GM21825 (cell line): ENCODE measurements at regions not wholly inside any gene's neighbourhood (a gene's known extent, or its start where the extent isn't known, plus 50 kb on each side); places are given as distances from the start of the nearest gene placed in this dataset.
"Not testable (repeated sequence)": the region's sequence is repeated elsewhere in the genome, so short reads cannot be mapped to it uniquely, and the experiment has no call there.

Experiments used
- ATAC-seq: cut with Tn5 transposase; IDR thresholded peaks from one replicate; pipeline ENCODE4 v1.9.1; 2021; ENCODE audit warnings: mild to moderate bottlenecking, moderate library complexity; ENCODE audit not compliant: unreplicated experiment

DNA sequence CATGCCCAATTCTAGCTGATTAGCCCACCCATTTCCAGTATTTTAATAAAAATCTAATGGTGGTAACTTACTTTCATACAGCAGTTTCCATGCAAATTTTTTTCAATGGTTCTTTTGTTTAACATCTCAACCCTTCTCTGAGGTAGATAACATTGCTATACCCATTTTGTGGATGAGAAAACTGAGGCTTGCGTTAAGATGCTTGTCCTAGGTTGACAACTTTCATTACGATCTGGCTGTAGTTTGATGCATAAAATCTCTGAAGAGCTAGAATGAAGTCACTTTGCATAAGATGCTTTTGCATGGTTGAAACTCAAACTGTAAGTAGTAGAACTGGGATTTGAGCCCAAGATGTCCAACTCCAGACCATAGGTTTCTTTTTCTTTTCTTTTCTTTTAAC is 309.5 kb upstream of the PODXL start:
- no peak for ATAC-seq

DNA sequence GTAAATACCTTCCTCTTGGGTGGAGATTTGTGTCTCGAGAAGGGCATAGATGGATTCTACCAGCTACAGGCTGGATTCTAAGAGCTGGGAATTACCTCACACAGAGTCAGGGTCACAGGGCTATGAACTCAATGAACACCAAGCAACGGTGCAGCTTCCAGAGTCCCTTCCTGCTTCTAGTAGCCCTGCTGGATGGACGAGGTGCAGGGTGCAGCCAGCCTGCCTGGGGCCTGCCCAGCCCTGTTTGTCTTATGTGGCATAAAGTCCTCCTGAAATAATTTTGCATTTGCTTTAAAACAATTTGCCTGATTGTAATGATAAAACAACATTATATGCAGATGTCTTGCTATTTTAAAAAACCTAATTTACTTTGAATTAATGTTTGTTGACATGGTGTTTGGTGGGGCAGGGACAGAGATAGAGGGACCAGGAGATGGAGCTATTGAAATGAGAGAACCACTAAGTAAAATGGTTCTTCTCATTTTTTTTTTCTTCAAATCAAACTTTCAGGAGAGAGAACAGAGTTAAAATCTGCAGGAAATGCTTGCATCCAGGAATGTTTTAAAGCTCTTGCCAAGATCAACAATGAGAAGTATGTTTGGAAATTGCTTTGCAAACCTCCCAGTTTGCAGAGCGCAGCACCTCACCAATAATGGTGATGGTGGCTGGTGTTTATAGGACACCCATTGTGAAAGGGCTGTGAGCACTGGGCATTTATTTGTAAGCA is 305.4 kb upstream of the PODXL start:
- ATAC-seq: no peak

DNA sequence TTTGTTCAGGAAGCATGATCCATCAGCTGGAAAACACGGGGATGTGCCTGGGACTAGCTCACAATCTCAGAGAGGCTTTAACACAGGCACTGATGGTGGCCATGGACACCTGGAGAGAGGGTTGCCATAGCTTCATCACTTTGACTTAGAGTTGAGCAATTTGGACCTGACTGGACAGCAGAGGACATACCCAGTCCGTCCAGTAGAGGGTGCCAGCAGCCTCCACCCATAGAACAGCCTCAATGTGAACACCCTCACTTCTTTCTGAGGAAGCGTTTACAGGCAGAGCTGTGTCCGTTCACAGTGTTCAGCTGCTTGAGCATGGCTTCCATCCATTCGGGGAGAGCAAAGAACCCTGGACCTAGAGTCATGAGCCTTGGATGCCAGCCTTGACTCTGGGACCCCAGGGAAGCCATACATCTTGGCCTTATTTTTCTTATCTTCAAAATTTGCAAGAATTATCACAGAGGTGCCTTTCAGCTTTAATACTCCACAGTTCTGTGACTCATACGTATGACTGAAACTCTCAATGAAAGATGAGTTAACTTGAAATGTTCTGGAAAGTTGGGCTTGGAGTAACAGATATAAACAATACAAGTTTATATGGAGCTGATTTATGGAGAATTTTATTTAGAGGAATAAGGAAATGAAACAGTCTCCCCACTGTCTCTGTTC is 302.9 kb upstream of the PODXL start:
- ATAC-seq: no peak

DNA sequence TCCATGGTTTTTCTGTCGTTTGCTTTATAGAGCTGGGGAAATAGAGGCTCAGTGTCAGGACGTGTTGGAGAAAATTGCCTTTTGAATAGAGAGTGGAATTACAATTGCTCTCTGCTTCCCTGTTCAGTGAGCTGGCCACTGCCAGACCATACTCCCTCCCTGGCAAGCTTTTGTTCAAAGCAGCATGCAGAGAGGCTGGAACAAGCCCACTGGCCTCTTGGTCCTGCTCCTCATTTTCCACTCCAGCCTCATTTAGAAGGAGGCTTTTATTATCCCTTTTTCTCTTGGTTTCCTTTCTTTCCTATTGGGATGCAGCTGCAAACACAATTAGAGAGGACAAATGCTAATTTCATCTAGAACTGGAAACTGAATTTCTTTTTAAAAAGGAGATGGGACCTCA is 302.2 kb upstream of the PODXL start:
- ATAC-seq: no peak

DNA sequence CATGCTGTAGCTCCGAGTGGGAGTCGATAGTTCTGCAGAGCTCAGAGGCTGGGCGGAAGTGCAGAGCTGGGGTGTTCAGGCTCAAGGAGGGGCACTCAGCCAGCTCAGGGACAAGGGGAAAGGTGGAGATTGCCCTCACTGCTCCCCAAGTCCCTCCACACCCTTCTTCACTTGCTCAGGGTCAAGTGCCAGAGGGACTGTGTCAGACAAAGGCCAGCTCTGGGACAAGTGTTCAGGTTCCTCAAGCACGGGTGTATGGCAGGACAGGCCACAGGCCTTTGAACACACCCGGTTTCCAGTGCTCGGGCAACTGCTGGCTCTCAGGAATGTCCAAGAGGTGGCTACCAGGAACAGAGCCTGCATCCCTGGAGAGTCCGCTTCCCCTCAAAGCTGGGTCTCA is 293.0 kb upstream of the PODXL start:
- no peak for ATAC-seq

DNA sequence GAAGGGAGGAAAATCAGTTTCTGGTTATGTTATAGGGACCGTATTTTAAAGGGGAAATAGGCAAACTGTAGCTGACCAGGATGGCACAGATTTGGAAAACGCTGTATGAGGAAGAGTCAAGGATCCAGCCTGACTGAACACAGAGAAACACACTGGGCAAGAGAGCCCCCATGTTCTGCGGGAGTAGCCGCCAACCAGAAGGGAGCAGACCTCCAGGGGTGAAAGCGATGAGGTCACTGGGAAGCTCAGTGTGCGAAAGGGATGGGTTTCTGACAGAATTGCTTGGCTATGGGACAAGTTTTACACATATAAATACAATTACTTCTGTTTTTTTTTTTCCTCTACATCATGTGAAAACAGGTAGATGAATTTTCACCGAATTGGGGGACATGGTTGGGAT is 291.6 kb upstream of the PODXL start:
- ATAC-seq: no peak

DNA sequence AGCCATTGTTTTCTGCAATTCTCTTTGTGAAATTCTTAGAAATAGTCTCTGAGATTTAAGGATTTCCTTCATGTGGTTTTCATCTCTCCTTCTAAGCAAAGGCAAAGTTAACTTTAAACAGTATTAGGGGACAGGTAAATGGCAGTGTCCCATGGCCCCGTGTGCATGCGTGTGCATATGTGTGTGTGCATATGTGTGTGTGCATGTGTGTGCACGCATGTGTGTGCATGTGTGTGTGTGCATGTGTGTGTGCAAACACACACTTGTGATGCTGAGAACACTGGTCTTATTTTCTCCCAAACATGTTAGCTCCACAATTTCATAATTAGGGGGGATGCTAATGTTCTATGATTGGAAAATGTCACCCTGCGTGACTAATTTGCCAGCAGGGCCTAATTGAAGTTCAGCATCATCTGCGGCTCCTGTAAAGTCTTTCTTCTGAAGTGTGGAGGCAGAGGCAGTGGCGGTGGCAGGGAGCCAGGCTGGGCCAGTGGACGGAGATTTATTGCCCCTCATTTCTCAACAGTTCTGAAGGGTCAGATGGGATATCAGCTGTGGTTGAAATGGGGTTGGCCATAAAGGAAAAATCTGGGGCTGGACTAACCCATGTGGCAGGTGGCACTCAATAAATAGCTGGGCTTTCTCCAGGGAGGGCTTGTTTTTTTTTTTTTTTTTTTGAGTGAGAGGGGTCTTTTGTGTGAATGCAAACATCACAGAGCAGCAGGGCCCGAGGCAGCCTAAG is 289.3 kb upstream of the PODXL start:
- ATAC-seq: no peak

DNA sequence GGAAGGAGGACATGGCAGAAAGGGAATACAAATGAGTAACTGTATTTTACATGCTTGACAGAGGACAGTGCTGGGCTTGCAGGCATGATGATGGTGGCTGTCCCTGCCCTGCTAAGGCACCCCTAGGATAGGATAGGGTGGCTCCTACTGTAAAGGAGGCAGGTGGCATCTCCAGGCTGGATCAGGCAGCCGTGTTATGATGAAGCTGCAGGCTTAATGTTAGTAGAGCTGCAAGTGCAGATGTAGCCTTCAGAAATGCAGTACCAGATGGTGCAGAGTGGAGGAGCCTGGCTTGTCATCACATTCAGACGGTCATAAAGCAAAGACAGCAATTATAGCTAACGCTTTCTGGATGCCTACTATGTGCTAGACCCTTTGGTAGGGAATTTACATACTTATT is 287.9 kb upstream of the PODXL start:
- no peak for ATAC-seq

DNA sequence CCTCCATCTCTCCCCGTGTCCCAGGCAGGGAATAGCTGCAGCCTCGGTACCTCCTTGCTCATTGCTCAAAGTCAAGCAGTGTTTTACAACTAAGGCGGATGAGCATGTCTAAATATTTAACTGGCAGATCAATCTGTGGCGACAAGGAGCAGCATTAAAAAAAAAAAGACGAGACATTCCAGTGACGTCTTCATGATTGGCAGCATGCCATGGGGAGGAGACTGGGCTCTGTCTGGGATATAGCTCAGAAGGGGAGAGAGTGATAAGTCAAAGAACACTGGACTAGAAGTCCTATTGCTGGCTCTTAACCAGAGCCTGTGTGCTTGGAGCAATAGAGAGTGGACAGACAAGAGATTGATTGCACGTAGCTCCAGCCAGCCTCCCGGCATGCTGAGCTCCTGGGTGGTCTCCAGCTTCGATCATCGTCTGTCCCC is 287.5 kb upstream of the PODXL start:
- no peak for ATAC-seq

DNA sequence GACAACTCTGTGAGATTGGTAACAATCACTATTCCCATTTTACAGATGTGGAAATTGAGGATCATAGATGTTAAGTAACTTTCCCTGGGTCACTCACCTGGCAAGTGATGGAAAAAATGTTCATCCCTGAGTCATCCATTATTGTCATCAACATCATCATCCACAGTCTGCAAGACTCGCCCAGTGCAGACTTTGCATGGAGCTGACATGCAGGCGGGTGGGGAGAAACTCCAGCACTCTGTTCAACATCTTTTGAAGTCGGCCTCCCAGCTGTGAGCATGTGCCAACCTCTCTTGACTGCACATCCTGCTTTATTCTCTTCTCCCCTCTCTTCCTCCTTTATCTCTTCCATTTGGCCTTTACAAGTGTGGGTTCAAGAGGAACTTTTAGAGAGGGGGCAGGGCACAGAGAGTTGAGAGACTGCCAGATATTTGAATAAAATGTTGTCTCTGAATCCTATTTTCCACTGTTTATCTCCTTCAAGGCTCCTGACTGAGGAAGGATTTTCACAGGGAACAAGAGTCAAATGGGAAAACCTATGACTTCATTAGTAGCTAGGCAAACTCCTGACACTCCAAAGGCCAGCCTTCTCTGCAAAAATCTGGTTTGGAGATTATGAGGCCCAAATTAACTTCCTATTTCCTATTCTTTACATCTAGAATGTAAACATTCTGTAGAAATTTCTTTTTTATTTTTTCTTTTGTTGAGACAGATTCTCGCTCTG is 283.7 kb upstream of the PODXL start:
- ATAC-seq: no peak

DNA sequence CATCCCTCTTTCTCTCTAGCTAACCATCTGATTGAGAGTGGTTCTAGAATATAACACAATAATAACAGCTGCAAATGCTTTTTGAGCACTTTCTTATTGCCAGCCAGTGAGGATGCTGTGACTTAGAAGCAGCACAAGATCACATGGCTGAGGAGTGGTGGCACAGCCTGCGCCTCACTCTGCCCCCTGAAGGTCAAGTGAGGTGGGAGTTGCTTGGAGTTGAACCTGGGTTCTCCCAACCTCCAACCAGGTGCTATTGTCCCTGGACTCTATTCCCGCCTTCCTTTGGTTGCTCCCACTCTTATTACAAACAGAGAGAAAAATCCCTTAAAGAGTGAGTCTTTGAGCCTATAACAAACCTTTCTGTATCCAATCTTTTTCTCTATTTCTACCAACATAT is 280.3 kb upstream of the PODXL start:
- no peak for ATAC-seq

DNA sequence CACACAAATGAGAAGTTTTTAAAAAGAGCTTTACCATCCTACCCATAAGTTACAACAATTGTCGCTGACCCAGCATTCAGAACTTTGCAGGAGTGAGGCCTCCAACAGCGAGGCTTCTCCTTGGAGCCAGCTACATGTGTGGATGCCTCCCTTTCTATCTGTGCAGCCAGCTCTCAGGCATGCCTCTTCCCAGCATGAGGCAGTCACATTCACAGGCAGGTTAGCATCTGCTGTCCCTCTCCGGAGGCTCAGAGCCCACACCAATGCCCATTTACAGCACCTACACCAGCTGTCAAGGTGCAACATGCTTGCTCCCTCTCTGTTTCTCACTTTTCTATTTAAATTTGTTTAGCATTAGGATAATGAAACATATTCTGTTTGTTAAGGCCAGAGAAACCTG is 278.7 kb upstream of the PODXL start:
- no peak for ATAC-seq

DNA sequence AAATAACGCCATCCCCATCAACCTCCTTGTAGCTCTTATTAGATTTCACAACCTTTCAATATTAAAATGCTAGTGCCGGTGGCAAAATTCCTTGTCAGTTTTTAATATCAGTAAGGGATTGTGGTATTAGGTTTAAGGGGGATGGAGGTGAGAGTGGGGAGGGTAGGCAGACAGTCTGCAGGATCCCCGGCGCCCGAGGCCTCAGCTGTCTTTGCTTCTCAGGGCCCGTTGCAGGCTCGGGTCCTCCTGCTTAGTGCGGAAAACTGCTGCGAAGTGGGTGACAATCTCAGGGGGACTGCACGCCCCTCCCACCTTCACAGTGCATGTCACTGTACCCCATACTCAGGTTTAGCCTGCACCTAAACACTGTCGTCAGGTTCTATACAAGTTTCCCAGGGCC is 274.3 kb upstream of the PODXL start:
- no peak for ATAC-seq

DNA sequence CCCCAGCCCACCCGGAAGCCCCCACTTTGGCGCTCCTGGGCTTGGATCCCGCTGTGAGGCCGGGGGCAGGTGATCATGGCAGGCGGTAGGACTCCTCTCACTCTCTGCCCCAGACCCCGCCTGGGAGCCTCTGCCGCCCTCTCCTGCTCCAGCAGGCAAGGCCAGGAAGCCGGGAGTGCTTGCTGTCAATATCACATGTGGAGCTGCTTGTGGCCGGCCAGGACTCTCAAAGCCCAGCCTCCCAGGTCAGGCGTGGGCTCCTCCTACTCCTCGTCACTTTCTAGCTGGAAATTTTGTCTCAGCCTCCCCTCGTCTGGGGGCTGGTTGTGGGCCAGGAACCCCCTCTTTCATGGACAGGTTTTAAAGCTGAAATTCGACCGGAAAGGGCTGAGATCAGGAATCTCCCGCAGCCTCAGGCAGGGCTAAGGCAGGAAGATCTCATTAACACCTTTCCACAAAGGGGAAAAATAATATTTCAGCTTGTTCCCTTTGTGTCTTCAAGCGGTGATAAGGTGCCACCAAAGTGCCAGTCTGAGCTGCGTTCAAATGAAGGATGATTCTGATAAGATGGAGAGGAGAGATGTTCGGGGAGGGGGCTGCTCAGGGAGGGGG is 273.6 kb upstream of the PODXL start:
- no peak for ATAC-seq

DNA sequence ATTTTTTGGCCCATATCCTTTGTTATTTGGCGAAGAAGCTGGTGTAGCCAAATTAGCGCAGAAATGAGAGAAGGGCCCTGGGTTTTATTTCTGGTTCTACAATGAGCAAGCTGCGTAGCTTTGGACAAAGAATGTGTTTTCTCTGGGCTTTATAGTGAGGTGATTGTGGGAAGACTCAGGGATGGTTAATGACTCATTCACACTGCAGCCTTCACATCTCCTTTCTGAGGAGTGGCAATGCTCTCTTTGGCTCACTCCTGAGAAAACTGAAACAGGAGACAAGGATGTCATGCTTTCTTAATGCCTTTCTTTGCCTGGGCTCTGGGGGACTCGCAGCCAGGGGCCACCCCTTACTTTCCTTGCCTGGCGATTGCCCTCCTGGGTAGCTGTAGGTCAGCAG is 271.0 kb upstream of the PODXL start:
- no peak for ATAC-seq

DNA sequence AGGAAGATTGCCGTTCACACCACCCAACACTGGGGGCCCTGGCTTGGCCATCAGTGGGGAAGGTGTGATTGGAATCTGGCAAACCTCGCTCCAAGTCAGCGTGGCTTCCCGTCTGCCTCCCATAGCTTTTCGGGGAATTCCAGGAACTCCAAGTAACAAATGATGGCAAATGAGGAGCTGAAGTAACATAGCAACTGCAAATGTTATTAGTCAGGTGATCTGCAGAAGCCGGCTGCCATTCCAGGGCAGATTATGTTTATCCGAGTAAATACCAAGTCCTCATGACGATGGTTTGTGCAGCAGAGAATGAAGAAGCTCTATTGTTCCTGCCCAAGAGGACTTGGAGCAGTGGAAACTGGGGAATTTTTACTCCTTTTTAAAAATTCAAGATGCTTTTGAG is 270.5 kb upstream of the PODXL start:
- ATAC-seq: no peak

DNA sequence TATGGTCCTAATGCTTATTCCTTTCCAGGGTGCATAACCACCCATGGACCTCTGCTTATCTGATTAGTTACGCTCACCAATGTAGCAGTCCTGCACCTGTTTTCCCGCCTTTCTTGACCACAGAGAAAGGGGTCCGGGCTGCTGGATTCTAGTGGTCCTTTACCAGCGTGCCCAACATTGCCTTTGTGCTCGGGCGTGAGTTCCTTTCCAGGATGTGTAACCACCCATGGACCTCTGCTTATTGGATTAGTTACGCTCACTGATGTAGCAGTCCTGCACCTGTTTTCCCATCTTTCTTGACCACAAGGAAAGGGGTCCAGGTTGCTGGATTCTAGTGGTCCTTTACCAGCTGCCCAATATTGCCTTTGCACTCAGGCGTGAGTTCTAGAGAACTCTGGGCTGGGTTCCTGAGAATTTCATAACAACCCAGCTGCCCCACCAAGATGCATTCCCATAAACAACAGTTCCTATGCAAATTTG is 267.6 kb upstream of the PODXL start:
- ATAC-seq: not testable (repeated sequence)

DNA sequence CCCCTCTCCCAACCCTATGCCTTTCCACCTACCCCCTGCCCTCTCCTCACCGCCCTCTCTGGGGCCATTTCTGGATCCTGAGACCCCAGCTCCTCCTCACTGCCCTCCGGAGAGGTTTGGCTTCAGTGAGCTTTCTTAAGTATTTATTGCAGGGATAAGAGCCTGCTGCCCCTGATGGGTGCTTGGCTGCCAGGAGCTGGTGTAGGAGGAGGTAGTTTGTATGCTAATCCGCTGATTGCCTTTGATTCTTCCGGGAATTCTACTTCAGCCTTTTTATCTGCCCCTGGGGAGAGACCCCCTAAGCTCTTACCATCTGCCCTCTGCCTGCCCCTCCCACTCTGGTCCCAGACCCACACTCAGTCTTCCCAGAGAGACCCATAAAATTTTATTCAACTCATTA is 263.5 kb upstream of the PODXL start:
- no peak for ATAC-seq

DNA sequence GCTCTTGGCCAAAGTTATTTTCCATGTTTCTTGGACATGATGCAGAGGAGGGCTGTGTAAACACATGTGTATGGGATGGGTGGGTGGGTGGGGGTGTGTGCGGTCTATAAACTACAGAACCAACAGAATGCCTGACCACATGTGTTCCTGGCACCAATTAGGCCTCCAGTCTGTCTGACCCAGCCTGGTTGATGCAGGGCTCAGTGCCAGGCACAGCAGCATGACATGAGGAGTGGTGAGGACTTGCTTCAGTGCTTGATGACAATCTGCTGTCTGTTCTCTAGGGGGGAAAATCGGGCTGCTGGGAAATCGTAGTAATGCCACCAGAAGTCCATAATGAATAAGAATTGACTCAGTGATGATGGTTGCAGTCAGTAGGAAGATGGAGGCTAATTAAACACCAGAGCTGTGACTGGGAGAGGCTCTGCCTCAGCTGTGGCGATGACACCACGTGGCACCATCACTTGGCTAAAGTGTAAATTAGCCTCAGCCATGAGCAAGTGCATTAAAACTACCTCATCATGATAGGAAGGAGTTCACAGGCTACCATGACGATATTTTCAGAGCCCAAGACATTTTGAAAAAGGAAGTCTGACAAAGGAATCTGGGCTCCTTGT is 260.1 kb upstream of the PODXL start:
- ATAC-seq: no peak

DNA sequence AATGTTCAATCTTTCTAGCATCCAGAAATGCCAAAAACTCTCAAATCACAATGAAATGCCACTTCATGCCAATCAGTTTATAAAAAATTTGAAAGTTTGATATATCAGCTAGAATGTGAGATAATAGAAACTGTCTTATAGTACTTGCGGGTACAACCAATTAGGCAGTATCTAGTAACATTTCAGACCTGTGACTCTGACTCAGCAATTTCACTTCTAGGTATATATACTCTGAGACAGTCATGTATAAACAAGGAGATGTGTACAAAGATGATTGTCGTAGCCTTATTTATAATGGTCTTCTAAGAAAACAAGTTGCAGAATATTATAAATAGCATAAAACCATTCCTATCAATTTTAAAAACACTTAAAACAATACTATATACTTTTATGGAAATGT is 252.3 kb upstream of the PODXL start:
- no peak for ATAC-seq
